ENCODE measurements at regions not wholly inside any gene's neighbourhood (a gene's known extent, or its start where the extent isn't known, plus 50 kb on each side); places are given as distances from the start of the nearest gene placed in this dataset.
"Not testable (repeated sequence)": the region's sequence is repeated elsewhere in the genome, so short reads cannot be mapped to it uniquely, and the experiment has no call there.

DNA sequence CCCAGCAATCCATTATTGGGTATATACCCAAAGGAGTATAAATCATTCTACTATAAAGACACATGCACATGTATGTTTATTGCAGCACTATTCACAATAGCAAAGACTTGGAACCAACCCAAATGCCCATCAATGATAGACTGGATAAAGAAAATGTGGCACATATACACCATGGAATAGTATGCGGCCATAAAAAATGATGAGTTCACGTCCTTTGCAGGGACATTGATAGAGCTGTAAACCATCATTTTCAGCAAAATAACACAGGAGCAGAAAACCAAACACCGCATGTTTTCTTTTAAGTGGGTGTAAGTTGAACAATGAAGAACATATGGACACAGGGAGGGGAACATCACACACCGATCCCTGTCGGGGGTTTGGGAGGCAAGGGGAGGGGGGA lies 56.7 kb downstream of the PALS2 start:
- DNase-seq, result not testable (repeated sequence)

- DNase-seq, result no peak
Measured at GRCh38 chr7:24630596-24630995, 57.3 kb downstream of the PALS2 start.

GRCh38 chr7:24637021-24637420 lies 63.8 kb downstream of the PALS2 start:
- DNase-seq, result peak; percentile 15

GRCh38 chr7:24637706-24638105 lies 64.5 kb downstream of the PALS2 start:
- DNase-seq, result no peak

DNA sequence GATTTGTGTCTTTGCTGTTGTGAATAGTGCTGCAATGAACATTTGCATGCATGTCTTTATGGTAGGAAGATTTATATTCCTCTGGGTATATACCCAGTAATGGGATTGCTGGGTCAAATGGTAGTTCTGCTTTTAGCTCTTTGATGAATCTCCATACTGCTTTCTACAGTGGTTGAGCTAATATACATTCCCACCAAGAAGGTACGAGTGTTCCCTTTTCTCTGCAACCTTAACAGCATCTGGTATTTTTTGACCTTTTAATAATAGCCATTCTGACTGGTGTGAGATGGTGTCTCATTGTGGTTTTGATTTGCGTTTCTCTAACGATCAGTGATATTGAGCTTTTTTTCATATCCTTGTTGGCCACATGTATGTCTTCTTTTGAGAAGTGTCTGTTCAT lies 71.3 kb downstream of the PALS2 start:
- not testable (repeated sequence) for DNase-seq
